ENCODE measurements at regions not wholly inside any gene's neighbourhood (a gene's known extent, or its start where the extent isn't known, plus 50 kb on each side); places are given as distances from the start of the nearest gene placed in this dataset.

DNA sequence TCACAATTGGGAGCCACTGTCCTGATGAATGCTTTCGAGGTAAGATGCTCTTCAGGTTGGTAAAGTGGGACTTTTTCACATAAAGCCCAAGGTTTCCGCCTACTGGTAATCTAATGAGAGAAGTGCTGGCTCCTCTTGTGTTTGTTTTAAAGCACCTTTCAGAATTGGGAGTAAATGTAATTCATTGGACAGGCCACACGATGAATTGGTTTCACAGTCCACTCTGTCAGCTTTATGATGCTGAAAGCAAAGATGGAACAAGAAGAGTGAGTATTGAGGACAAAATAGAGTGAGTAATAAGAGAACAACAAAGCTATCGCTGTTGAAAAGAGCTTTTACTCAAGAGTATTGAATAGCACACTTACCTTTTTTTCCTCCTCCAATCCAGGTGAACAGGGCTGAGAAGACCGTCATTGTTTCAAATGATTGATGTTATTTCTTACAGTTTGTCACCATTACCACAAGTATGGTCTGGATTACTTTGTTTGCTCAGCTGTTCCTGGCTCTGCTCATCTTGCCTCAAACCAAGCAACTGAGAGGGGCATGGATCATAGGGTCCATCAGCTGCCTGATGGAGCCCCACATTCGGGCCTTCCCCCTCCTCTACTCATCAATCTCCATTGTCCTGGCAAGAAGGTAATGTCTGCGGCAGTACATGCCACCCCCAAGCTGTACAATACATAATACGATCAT lies 136.1 kb upstream of the CNTN4 start:
- peak; percentile 11 for DNase-seq

DNA sequence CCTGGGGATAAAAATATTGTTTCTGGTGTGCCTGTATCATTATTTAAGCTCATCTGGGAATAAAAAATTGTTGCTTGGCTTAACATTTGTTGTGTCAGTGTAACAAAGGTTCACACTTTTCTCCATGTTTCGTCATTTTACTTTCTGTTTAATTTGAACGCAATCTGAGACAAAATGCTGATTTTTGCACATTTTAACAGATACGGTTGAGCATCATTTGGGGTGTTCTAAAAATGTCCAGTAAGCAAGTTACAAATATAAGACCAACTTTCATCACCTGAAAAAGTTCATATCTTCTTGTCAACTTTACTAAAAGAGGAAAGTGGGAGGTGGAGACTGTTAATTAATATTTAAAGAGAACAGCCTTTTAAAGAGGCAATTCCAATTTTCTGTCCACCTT lies 134.8 kb upstream of the CNTN4 start:
- no peak for DNase-seq

DNA sequence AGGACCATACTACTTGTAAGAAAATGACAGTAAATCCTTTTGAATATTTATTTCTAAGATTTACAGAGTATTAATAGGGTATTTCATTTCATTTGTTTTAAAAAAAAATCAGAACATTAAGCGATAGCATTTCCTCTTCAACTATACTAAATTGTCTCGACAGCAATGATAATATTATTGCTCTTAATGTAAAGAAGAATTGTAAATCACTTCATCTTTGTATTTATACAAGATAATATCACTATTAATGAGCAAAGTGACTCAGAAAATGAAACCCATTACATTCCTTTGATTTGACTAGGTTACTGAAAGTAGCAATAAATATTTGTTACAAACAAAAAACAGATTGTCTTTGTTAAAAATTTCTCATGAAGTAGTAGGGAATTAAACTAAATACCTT lies 131.1 kb upstream of the CNTN4 start:
- DNase-seq: no peak

DNA sequence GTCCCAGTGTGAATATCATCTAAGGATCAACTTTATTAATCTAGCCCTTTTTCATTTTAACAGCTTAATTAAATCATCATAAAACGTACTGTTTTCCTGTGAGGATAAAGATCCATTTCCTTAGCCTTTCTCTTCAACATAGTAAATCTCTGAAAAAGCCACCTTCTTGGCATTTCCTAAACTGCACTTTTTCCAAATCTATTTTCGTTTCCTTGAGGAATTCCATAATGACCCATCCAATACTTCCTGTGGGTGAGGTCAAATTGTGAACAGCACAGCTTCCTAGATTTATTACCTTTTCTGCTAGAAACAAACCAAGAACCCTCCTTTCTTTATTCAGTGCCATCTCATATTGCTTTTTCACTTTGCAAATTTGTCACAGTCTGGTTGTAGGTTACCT lies 129.4 kb upstream of the CNTN4 start:
- no peak for DNase-seq

DNA sequence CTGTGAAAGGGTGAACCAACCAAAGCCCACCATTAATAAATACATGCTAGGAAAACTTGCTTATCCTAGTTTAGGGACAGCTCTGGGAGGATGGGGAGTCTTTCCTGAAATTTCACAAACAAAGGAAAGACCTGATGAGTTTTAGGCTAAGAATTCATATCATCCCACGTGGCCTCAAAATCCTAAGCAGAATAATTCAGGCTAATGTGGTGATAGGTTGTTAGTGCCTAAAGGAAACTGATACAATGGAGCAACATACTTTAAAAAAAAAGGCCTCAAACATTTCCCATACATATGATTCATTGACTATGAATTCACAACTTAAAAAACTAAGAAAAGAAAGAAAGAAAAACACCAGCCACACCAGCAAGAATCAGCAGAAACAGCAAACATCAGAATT lies 126.9 kb upstream of the CNTN4 start:
- no peak for DNase-seq

DNA sequence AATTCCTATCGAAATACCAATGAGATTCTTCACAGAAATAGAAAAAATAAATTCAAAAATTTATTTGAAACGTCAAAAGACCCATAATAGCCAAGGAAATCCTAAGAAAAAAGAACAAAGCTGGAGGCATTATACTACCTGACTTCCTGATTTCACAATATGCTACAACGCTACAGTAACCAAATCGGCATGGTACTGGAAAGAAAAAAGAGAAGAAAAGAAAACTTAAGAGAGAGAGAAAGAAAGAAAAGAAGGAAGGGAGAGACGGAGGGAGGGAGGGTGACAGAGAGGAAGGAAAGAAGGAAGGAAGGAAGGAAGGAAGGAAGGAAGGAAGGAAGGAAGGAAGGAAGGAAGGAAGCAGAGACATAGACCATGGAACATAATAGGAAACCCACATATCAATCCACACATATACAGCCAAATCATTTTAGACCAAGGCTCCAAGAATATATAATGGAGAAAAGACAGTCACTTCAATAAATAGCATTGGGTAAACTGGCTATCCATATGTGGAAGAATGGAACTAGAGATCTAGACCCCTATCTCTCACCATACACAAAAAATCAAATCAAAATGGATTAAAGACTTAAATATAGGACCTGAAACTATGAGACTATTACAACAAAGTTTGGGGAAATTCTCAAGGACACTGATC lies 118.6 kb upstream of the CNTN4 start:
- no peak for DNase-seq

DNA sequence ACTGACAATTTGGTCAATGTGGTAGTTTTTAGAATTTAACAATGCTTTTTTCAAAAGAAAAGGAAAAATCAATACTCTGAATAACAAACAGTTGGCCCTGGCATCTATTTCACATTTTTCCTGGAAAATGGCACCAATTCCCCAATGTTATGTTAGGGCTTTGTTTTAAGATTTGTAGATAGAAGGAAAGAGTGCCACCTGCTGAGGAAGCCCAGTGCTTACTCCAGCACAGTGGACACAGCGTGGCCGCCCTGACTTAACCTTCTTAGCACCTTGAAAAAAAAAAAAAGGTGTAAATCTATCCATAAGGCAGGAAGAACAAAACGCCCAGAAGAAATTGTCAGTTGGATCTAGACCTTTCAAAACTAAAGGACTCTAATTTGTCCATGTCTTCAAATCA lies 110.7 kb upstream of the CNTN4 start:
- DNase-seq: no peak

DNA sequence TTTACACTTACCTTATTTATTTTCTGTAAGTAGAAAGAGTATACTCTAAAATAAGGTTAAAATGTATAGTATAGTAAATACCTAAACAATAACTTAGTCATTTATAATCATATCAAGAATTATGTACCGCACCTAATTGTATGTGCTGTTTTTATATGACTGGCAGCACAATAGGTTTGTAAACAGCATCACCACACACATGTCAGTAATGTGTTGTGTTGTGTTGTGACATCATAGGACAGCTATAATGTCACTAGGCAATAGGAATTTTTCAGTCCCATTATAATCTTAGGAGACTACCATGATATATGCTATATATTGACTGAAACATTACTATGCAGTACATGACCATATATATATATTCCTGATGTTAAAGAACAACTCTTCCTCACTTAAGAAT lies 99.9 kb upstream of the CNTN4 start:
- no peak for DNase-seq

DNA sequence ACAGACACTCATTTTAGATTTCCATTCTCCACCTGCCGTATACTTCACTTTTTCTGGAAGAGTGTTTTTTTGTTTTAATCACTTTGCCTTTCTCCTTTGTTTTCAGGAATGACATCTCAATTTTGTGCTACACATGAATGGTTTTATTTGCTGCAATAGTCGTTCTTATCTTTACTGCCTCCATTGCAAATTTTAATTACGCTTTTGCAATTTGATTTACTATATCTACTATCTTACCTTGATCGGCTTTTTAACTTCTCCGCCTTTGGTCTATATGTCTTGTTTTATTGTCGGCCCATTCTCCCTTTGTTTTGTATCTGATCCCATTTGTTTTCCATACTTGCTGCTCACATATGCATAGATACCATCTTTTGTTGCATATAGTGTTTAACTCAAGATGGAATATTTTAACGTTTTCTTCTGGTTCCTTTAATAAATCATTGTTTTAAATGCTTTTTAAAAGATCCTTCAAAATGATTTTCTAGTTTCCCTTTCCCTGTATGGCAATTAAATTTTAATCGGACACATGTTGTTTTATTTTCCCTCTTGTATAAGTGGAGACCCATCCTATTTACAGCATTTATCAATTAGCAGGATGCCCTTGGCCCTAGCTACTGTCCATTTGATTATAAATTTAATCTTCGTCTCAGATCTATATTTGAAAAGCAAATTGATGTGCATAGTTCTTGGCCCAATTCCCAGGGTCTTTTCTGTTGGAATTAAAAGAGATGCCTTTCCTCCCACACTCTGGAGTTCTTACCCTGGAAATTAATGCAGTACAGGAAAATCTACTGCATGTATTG lies 97.2 kb upstream of the CNTN4 start:
- no peak for DNase-seq

DNA sequence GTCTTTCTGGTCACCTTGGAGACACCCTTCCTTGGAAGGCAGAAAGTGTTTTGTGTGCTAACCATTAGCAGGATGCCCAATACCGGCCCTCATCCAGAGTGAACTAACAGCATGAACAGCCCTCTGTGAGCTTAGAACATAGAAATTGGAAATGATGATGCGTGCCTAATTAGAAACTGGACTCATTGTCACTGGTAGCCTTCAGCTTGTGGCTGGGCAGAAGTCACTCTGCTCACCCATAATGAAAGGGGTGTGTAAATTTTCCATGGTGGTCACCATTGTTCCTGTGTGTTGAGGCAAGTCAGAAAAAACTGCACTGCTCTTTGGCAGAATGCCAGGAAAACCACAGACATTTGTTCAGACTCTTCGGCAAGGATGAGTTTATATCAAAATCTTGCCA lies 74.7 kb upstream of the CNTN4 start:
- DNase-seq: peak; percentile 3

DNA sequence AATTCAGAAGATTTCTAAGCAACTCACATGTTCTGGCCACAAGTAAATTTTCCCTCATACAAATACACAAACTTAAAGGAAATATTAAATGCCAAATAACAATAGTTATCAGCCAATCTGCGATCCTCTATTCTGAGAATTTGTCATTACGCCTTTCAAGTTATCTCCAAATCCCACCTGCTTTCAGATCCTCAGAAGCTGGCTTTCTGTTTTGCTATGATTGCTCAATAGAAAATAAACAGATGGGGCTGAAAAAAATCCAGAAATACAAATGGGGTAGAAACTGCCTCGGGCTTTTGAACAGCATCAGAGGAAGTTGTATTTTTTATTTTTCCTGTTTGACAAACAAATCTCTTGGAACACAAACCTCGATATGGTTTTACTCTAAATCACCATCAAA lies 74.0 kb upstream of the CNTN4 start:
- no peak for DNase-seq

DNA sequence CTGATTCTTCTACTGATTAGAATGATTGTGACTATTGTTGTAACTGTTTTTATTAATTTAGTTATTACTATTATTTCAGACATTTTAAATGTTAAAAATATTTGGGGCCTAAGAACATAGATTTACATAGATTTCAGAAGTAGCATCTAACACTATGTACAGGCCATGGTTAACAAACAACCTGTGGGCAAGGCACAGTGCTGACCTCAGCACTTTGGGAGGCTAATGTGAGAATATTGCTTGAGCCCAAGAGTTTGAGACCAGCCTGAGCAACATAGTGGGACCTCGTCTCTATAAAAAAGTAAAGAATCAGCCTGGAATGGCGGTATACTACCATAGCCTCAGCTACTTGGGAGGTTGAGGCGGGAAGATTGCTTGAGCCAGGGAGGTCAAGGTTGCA lies 69.1 kb upstream of the CNTN4 start:
- DNase-seq: no peak

DNA sequence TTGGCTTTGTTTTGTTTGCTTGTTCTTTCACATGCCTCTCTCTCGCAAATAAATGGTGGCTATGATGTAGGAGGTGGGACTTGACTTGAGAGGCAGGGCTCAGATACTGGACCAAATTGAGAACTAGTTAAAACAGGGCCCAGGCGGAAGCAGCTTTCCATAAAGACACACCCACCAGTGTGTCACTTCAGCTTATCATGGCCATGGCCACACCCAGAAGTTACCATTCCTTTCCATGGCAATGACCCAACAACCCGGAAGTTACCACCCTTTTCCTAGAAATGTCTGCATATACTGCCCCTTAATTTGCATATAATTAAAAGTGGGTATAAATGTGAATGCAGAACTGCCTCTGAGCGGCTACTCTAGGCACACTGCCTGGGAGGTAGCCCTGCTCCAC lies 62.6 kb upstream of the CNTN4 start:
- DNase-seq: no peak

DNA sequence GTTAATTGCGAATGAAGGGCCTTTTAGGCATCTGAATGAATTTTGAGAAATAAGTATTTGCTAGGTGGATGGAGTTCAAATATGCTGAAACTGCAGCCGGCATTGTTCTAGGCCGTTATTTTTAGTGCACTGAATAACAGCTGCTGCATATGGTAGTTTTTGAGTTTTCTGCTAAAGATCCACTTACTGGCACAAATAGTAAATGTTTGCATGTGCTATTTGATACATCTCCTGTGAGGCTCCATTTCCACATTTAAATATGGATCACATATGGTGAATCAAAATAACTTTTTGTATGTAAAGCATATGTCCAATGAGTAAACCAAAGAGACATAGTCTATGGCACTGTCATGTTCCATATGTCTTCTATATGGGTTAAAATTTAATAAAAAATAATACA lies 56.7 kb upstream of the CNTN4 start:
- DNase-seq: no peak
